Keratinocyte (primary cell): ENCODE measurements at regions not wholly inside any gene's neighbourhood (a gene's known extent, or its start where the extent isn't known, plus 50 kb on each side); places are given as distances from the start of the nearest gene placed in this dataset.

Source experiments
- EZH2 ChIP-seq: IDR thresholded peaks from one replicate; pipeline ENCODE4 v1.6.1; 2012; ENCODE audit warnings: inconsistent platforms, mild to moderate bottlenecking, low read length, moderate library complexity
- TF ChIP-seq, protein P1 (sequence below), 3 experiments: IDR thresholded peaks in 1 of 3; conservative IDR thresholded peaks in 1 of 3; optimal IDR thresholded peaks in 1 of 3; 2 replicates in 2 of 3; 3 replicates in 1 of 3; pipeline versions ENCODE3 to v1.5.1; 2011; ENCODE audit warnings: low read length in 3 of 3, mild to moderate bottlenecking in 3 of 3, moderate library complexity in 2 of 3, control low read depth in 1 of 3, inconsistent platforms in 1 of 3; ENCODE audit not compliant: insufficient read depth in 2 of 3; ENCODE audit errors: extremely low read depth in 1 of 3

DNA sequence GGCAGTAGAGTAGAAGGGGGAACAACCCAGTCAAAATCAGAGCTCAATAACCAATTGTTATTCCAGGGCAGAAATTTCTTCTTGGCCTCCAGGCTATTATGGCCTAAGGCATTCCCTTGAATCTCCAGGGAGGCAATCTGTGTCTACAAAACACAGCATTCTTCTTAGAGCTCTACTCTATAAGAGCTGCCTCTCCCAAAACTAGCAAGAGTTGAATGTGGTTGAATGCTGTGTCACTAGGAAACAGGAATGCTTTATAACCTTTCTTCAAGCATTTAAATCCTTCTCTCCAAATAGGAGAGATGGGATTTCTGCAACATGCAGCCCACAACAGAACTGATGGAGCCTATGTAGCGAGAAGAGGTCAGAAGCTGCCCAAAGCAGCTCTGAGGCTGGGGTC is 97.1 kb upstream of the APC start:
- TF ChIP-seq, protein P1, sequence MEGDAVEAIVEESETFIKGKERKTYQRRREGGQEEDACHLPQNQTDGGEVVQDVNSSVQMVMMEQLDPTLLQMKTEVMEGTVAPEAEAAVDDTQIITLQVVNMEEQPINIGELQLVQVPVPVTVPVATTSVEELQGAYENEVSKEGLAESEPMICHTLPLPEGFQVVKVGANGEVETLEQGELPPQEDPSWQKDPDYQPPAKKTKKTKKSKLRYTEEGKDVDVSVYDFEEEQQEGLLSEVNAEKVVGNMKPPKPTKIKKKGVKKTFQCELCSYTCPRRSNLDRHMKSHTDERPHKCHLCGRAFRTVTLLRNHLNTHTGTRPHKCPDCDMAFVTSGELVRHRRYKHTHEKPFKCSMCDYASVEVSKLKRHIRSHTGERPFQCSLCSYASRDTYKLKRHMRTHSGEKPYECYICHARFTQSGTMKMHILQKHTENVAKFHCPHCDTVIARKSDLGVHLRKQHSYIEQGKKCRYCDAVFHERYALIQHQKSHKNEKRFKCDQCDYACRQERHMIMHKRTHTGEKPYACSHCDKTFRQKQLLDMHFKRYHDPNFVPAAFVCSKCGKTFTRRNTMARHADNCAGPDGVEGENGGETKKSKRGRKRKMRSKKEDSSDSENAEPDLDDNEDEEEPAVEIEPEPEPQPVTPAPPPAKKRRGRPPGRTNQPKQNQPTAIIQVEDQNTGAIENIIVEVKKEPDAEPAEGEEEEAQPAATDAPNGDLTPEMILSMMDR (optimal IDR thresholded peaks at IDR 0.05 in 1 of 3, IDR thresholded peaks at IDR 0.05 in 1 of 3, conservative IDR thresholded peaks at IDR 0.05 in 1 of 3; ENCODE audit: extremely low read depth in 1 of 3, insufficient read depth in 2 of 3, low read length in 3 of 3), result no peak
- no peak for TF ChIP-seq EZH2
